GM18507 (cell line): ENCODE measurements at regions not wholly inside any gene's neighbourhood (a gene's known extent, or its start where the extent isn't known, plus 50 kb on each side); places are given as distances from the start of the nearest gene placed in this dataset.
"Not testable (repeated sequence)": the region's sequence is repeated elsewhere in the genome, so short reads cannot be mapped to it uniquely, and the experiment has no call there.

Experiments
- DNase-seq: peaks from one replicate; pipeline ENCODE4 v3.0.0; 2011; ENCODE audit warnings: low read depth; ENCODE audit not compliant: insufficient read length; ENCODE audit errors: extremely low spot score
- FAIRE-seq: peaks from 2 replicates; lab custom pipeline; 2011; peaks lifted over from hg19 to GRCh38; lab: Jason Lieb, UNC

DNA sequence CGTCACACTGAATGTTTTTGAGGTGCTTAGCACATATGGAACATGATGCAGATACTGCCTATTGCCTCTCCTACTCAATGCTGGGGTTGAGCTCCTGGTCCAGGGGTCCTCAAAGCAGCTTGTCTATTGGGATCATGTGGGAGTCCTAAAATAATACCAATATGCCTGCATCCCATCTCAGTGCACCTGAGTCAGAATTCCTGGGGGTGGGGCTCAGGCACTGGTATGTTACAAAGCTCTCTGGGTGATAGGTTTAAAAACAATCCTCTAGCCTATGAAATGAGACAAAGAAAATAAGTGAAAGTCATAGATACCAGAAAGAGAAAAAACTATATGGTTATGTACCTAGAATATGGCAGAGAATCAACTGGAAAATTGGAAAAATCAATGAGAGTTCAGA is 156.6 kb upstream of the NLRP1 start:
- FAIRE-seq (no peak), DNase-seq (no peak)

DNA sequence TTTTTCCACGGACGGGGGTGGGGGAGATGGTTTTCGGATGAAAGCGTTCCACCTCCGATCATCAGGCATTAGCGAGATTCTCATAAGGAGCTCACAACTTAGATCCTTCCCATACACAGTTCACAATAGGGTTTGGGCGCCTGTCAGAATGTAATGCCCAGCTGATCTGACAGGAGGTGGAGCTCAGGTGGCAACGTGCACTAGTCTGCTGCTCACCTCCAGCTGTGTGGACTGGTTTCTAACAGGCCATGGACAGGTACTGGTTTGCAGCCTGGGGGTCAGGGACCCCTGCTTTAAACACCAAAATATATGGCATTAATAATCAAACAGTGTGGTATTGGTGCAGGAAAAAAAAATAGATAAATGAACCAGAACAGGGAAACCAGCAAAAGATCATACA is 157.5 kb upstream of the NLRP1 start:
- FAIRE-seq (no peak), DNase-seq (no peak)

DNA sequence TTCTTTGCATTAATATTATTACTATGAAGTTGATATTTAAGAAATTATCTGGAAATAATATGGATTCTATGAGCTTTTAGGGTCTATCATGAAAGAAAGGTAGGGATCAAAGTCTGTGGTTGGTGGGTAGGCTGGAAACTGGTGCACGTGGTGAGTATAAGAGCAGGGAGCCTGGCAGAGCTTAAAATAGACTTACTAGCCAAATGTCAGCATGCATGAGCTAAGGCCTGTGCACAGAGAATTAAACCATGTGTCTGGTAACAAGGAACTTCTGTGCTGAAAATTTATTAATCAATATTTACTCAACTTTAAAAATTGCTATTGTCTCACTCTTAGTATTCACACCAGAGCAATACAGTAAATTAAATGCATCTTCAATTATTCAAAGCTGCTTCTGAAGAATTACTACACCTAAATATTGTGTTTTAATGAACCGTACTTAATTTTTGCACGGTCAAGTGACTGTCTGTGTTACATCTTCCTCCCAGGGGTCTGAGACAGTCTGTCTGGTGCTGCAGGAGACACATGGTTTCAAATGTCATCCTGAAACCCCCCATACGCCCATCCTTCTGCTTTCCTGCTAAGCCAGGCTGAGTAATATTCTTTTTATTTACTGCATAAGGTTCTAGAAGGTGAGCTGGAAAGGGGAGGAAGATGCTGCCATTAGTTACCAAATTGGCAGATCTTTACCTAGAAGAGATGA is 161.0 kb upstream of the NLRP1 start:
- no peak for DNase-seq
- FAIRE-seq, result no peak

DNA sequence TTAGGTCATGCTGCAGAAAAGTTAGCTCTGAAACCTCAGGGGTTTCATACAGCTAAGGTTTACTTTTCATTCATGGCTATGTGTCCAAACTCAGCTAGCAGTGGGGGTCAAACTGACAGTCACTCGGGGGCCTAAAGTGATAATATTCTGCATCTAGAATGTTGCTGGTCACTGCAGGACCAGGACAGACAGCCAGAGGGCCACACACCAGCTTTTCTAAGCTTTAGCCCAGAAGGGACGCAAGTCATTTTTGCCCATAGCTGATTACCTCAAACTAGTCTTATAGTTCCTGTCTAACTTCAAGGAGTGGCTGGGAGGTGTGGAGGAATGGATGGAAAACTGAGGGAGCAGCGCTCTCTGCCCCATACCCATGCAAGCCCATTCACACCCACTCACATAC is 163.0 kb upstream of the NLRP1 start:
- no peak for DNase-seq
- FAIRE-seq, result no peak

DNA sequence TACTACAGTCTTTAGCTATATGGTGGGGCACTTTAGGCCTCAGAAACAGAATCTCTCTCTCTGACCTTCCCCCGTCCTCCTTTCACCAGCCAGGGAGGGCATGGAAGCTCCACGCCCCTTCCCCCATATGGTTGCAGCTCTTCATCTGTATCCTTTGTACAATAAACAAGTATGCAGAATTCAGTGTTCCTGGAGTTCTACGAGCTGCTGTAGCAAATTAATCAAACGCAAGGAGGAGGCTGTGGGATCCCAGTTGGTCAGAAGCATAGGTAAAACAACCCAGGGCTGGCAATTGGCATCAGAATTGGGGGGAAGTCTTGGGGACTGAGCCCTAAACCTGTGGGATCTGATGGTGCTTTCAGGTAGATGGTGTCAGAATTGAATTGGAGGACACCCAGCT is 163.7 kb upstream of the NLRP1 start:
- FAIRE-seq, result no peak
- no peak for DNase-seq

DNA sequence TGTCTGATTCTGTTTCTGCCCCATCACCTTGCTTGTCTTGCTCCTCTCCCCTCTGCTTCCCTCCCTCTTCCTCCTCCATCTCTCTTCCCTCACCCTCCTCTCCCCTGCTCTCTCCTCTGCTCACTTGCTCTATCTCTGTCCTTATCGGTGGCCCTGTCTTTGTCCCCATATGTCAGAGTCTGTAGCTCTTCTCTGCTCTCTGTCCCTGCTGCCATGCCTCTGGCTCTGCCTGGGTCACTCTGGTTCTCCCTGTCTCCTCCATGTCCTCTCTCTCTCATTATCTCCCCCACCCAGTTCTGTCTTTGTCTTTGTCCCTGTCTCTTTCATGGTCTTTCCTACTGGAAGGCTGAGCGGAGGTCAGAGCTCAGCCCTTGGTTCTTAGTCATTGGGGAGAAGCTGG is 169.1 kb upstream of the NLRP1 start:
- FAIRE-seq (no peak), DNase-seq (no peak)

DNA sequence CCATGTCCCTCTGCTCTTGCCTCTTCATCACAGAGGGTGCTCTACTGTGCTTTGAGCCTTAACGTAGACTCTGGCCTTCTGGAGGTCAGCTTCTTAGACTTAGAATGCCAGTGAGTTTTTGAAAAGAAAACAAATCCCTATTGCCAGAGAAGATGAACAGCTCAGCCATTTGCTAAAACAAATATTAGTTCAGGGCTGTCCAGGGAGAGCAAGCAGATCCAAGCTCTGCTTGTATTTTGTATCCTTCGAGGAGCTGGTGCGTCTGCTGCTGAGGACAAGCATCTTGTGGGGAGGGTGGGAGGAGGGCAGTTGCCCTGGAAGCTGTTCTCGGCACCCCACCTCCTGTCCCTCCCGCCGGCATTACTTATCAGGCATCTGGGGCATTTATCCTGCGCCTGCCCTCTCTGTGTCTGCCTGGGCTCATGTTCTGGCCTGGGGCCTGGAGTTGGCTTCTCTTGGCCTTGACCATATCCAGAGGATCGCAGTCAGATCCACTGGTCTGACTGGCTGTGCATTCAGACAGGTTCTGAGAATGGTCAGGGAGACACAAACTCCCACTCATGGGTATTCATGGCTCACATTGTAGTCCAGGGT is 173.1 kb upstream of the NLRP1 start:
- no peak for DNase-seq
- no peak for FAIRE-seq

DNA sequence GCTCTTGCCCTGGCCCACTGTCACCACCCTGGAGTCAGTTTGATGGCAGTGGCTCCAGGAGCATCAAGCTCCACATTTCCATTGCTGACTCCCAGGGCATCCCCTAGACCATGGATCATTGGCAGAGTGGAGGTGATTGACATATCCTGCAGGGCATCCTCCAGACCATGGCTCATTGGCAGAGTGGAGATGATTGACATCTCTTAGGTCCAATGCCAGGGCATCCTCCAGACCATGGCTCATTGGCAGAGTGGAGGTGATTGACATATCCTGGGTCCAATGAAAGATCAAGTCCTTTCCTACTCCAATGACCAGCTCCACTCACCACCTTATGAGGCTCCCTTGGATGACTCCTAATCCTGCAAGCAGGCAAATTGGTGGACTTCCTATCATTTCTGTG is 174.3 kb upstream of the NLRP1 start:
- DNase-seq (no peak), FAIRE-seq (no peak)

DNA sequence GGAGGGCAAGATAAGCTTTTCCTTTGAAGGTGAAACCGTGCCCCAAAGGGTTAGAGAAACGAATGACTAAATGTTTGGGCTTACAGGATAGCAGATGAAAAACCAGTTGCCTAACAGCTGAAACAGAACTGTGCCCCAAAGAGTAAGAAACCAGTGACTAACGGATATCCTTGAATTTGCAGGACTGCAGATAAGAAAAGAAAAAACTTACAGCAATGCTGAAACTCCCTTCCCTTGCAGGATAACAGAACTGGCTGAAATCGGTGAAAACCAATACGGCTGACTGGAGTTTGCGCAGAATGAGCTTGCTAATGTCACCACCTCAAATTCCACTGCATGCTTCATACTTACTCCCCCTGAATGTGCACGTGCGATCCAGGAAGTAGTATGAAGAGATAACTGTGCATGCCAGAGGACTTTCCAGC is 175.2 kb upstream of the NLRP1 start:
- FAIRE-seq (no peak), DNase-seq (no peak)

DNA sequence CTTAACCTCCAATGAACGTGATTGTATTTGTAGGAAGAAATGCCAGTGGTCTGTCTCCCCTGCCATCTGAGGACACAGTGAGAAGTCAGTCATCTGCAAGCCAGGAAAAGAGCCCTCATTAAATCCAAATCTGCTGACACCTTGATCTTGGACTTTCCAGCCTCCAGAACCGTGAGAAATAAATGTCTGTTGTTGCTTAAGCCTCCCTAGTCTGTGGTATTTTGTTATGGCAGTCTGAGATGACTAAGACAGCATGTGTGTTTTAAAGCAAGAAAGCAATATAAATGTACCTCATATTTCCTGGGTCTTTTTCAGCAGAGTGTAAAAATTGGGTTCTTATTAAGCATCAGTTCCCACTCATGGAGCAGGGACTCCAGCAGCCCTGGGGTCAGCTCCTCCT is 177.9 kb upstream of the NLRP1 start:
- no peak for FAIRE-seq
- no peak for DNase-seq

DNA sequence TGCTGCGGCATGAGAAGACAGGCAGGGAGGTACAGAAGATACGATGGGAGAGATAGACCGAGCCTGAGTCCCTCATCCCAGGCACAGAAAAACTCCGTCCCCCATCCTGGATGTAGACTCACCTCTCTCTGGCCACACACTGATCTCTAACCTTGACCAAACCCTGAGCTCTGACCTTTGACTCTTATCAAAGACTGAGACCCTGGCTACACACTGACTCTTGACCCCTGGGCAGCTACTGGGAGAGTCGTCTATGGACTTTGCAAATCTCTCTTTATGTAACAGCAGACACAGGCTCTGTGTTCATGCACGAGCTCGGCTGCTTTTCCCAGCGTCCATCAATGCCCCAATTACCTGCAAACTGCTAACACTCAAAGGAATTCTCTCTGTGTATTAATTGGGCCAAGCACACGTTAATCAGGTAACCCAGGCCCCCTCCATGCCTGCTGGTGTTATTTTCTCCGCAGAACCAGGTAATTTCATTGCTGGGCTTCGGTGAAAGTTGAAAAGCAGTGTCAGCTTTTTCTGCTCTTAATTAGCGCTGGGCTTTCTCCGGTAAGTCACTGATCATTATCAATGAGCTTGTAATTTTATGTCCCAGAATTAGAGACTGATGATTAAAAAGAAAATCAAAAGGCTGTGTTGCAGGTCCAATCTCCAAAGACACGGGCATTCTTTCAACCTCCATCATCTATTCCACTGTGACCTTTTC is 179.4 kb upstream of the NLRP1 start:
- DNase-seq (no peak), FAIRE-seq (no peak)

DNA sequence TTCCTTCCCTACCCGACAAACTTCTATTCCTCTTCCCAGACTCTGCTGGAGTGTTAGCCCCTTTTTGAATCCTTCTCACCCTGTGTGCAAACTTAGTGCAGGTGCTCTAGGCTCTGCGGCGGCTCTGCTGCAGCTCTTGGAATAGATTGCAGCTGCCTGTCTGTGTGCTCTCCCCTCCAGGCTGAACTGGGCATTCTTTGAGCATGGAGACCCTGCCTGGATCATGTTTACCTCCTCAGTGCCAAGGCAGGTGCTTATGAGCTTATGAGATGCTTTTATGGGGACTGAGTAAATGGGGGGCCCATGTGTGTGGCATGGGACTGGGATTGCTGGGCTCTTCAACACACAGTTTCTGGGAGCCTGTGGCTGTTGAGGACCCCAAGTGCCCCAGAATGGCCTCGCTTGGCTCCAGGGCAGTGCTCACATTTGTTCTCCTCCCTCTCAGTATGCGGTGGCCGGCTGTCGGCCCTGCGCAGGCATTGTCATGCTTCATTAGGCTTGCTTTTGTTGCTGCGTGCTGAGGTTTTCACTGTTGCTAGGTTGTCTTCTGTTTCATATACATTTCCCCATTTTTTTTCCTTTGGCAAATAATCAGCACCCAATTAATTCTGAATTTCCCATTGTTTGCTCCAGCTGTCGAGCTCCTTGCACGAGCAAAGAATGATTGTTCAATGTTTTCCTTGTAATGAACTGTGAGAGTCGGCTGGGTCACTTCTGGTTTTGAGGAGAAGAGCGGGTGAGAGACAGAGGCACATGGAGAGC is 185.5 kb upstream of the NLRP1 start:
- DNase-seq, result no peak
- no peak for FAIRE-seq

DNA sequence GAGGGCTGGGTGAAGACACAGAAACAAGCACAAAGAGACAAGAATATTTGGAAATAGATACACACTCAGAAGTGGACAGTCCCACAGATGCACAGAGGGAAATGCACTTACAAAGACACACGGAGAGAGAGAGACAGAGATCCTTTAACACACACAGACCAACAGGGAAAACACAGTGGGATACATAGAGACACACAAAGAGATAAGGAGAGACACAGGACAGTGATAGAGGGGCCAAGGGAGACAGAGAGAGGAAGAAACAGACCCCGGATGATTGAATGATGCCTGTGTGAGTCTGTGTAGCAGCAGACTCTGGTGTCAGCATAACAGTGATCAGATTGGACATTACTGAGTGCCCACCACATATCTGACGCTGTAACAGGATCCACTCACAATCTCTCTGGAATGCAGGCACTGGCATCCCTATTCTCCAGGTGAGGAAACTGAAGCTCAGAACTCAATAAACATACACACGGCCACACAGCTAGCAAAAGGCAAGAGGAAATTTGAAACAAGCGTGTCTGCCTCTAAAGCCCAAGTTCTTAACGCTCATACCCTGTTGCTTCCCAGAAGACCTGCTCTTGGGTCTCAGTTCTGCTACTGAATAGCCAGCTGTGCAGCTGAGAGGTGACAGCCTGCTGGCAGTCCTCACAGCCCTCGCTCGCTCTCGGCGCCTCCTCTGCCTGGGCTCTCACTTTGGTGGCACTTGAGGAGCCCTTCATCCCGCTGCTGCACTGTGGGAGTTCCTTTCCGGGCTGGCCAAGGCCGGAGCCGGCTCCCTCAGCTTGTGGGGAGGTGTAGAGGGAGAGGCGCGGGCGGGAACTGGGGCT is 186.3 kb upstream of the NLRP1 start:
- no peak for DNase-seq
- no peak for FAIRE-seq

DNA sequence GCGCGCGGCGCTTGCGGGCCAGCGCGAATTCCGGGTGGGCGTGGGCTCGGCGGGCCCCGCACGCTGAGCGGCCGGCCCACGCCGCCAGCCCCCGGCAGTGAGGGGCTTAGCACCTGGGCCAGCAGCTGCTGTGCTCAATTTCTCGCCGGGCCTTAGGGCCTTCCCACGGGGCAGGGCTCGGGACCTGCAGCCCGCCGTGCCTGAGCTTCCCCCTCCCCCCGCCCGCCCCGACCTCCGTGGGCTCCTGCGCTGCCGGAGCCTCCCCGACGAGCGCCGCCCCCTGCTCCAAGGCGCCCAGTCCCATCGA is 186.9 kb upstream of the NLRP1 start:
- DNase-seq, FAIRE-seq: not testable (repeated sequence)

DNA sequence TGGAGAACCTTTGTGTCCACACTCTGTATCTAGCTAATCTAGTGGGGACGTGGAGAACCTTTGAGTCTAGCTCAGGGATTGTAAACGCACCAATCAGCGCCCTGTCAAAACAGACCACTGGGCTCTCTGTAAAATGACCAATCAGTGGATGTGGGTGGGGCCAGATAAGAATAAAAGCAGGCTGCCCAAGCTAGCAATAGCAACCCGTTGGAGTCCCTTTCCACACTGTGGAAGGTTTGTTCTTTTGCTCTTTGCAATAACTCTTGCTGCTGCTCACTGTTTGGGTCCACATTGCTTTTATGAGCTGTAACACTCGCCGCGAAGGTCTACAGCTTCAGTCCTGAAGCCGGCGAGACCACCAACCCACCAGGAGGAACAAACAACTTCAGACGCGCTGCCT is 187.7 kb upstream of the NLRP1 start:
- not testable (repeated sequence) for FAIRE-seq, DNase-seq

DNA sequence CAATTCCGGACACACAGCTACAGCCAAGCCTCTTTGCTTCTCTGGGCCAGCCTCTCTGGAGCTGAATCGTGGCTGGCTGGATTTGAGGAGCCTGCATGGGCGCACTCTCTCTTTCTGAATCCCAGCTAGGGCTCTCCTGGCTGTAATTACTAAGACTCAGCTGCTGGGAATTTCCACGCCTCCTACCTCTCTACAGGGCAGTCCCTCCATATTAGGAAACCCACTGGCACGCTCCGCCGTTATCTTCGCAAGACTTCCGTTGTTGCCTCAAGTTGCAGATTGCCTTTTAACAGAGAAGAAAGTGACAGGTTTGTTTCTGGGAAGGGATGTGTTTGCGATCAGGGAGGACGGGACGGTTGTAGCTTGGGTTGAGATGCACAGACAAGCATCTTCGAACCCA is 188.4 kb upstream of the NLRP1 start:
- DNase-seq (no peak), FAIRE-seq (no peak)

DNA sequence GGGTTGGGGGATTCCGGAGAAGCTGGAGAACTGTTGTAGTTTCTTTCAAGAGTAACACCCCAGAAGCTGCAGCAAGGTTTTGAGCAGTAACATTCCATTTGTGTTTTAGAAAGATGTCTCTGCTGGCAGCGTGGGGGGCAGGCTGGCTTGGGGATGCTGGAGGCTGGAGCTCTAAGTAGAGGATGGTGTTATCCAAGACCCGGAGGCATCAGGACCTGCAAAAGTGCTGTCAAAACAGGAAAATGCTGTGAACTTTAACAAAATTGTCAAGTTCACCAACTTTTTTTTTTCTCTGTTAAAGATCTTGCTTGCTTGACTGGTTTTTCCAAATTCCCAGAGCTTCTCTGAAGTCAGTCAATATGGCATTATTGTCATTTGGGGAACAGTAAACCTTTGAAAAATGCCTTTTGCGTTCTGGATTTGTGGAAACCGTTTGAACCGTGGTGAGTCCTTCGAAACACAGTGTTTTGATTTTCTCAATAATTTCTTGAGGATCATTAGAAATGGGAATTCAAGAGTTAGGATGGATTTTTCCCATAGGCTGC is 189.6 kb upstream of the NLRP1 start:
- DNase-seq, result no peak
- FAIRE-seq, result no peak

DNA sequence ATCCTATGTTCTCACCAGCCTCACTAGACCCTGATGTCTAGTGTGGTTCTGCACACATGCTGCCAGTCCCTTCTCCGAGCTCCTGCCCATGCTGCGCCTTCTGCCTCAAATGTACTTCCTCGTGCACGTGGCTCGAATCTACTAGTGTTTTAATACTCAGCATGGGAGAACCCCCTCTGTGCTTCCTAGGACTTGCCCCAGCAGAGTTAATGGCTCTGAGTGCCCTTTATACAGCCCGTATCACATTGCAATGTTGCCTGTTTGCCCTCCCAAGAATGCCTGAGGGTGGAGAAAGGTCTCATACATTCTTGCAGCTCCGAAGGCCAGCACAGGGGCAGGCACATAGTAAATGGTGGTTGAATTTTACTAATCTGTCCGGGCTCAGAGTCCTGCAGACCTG is 190.8 kb upstream of the NLRP1 start:
- FAIRE-seq (no peak), DNase-seq (no peak)

DNA sequence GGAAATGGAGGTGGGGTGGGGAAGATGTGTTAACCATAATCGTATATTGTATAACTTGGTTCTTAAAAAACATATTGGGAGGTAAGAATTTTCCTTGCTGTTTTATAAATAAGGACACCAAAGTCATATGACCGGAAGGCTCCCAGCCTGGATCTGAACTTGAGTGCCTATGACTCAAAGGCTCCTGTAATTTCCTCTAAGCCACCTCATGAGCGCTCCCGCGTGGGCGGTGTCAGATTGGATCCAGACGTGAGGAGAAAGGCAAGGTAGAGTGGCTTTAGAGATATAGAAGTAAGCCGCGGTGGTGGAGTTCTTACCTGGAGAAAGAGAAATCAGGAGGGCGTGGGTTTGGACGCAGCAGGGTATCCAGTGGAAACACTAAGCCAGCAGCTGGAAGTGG is 196.2 kb upstream of the NLRP1 start:
- no peak for FAIRE-seq
- no peak for DNase-seq
